ENCODE measurements at regions not wholly inside any gene's neighbourhood (a gene's known extent, or its start where the extent isn't known, plus 50 kb on each side); places are given as distances from the start of the nearest gene placed in this dataset.
"Not testable (repeated sequence)": the region's sequence is repeated elsewhere in the genome, so short reads cannot be mapped to it uniquely, and the experiment has no call there.

- not testable (repeated sequence) for DNase-seq
Measured at GRCh38 chr7:69499-70123, 122.8 kb upstream of the FAM20C start.

DNA sequence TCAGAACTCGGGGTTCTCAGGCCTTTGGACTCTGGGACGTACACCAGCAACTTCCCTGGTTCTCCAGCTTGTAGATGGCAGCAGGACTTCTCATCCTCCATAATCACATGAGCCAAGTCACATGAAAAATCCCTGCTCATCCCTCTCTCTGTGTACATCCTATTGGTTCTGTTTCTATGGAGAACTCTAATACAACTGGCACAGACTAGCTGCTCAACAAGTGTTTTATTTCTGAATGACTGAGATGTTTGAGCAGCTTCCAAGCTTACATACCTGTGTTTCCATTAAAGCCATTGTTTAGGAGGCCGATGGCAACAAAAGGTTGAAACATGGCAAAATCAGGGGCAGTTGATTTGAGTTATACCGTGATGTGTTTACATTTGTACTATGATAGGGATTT, 122.2 kb upstream of the FAM20C start:
- DNase-seq: not testable (repeated sequence)

DNA sequence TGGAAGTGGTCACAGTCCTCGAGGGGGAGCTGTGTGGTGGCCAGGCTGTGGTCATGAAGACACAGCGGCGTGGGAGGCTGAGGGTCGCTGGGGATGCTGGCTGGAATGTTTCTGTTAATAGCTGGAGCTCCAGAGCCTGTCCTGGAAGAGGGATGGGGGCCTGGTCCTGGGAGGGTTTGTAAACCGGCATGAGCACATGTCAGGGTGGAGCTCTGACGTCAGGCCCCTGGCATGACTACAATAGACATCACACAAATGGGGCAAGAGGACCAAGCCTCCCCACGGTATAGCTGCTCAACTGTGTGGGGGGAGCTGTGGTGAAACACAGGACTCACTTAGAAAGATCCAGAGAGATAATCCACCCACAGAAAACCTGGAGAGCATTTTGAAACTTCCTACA, 121.4 kb upstream of the FAM20C start:
- not testable (repeated sequence) for DNase-seq

- DNase-seq: not testable (repeated sequence)
Measured at GRCh38 chr7:72266-73057, 119.9 kb upstream of the FAM20C start.

GRCh38 chr7:73058-73331, 119.4 kb upstream of the FAM20C start:
- not testable (repeated sequence) for DNase-seq

DNA sequence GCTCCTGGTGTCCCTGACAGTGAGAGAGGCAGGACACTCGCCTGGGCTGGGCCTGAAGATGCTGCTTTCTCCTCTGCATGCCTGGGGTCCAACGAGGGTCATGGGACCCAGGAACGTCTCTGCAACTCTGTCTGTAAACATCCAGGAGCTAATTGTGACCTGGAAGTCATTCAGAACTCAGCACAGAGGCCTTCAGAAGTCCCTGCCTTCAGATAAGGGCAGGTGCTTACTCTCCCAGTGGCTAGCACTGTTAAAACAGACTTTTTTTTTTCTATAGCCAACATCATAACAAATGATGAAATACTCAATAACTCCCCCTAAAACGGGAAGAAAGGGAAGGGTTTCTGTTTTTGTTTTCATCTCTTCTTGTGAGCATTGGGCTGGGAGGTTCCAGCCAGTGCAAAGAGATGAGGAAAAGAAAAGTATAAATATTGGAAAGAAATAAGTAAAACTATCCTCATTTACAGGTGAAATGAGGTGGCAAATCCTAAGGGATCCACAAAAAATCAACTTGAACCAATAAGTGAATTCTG, 118.3 kb upstream of the FAM20C start:
- not testable (repeated sequence) for DNase-seq

- not testable (repeated sequence) for DNase-seq
Measured at GRCh38 chr7:75511-75910, 116.9 kb upstream of the FAM20C start.

- not testable (repeated sequence) for DNase-seq
Measured at GRCh38 chr7:76202-76601, 116.2 kb upstream of the FAM20C start.

- not testable (repeated sequence) for DNase-seq
Measured at GRCh38 chr7:76829-77395, 115.5 kb upstream of the FAM20C start.

- not testable (repeated sequence) for DNase-seq
Measured at GRCh38 chr7:78862-79261, 113.5 kb upstream of the FAM20C start.

DNA sequence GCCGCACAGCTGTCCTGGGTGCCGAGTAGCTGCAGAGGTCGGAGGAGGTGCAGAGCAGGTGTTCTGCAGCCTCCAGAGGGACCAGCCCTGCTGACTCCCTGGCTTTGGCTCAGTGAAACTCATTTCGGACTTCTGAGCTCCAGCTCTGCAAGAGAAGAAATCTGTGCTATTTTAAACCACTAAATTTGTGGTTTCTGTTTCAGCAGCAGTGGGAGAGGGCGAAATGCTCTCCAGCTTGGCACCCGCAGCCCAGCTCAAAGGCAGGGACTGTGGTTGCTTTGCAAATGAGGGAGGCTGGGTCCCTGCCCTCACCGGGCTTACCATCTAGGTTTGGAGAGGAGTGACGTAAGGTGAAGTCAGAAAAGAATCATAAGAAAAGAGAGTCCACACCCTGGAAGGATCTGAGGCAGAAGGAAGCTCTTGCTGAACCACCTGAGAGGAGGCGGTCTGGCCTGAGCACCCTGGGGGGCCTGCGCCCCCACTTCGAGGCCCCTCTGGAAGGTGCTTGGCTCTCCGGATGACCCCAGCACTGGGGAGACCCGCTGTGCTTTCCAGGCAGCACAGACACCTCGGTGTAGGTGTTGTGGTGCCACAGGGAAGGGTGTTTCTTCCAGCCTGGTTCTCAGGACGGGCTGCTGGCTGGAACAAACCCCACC, 112.8 kb upstream of the FAM20C start:
- not testable (repeated sequence) for DNase-seq

- DNase-seq: no peak
Measured at GRCh38 chr7:80259-81067, 111.9 kb upstream of the FAM20C start.

DNA sequence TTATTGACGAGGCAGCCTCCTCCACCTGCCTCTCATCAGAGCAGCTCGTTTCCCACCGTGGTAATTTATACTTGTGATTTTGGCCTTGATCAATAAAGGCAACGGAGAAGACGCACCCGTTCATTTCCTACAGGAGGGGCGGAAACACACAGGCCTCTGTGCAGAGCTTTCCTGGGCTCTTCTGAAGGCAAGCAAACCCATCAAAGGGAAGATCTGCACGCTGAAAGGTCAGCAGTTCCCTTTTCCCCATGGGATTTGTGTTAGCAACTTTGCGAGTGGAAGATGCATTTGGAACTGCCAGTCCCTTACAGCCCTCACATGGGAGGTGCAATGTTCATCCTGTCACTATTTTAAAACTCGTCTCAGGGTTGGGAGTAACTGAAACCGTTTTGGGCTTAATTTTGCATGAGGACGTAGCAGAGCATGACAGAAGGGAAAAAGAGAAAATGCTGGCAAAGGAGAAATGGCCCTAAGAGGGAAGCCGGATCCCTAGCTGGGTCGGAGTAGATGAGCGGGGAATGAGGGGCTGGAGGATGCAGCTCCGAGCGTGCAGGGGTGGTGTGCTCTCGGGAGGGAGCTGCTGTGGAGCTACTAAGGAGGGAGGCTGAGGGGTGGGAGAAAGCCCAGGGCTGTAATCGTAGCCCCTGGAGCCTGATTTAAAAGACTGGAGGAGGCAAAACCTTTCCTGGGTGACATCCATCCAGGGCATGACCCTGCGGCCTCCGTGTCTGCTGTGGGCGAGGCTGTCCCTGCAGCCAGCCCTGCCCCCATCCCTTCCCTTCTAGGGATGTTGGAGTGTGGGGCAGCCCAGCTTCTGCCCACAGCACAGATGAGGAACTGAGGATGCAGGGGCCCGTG, 111.1 kb upstream of the FAM20C start:
- DNase-seq: no peak

- DNase-seq: no peak
Measured at GRCh38 chr7:81926-82756, 110.2 kb upstream of the FAM20C start.

GRCh38 chr7:82757-83155, 109.6 kb upstream of the FAM20C start:
- no peak for DNase-seq

DNA sequence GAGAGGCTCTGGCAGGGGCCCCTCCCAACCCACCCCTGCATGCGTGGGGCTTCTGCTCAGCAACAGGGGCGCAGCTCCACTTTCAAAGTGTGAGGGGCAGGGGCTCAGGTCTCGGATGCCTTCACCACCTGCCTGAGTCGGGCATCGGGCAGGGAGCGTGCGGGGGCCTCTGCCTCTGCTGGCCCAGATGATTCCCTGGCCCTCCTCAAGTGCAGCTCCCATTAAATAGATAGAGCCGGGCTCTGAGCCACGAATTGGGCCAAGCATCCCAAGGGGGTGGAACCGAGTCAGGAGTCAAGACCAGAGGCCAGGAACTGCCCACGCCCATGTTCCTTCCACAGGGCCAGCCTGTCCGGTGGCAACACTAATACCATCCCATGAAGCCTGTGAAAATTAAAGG, 108.9 kb upstream of the FAM20C start:
- DNase-seq: no peak

DNA sequence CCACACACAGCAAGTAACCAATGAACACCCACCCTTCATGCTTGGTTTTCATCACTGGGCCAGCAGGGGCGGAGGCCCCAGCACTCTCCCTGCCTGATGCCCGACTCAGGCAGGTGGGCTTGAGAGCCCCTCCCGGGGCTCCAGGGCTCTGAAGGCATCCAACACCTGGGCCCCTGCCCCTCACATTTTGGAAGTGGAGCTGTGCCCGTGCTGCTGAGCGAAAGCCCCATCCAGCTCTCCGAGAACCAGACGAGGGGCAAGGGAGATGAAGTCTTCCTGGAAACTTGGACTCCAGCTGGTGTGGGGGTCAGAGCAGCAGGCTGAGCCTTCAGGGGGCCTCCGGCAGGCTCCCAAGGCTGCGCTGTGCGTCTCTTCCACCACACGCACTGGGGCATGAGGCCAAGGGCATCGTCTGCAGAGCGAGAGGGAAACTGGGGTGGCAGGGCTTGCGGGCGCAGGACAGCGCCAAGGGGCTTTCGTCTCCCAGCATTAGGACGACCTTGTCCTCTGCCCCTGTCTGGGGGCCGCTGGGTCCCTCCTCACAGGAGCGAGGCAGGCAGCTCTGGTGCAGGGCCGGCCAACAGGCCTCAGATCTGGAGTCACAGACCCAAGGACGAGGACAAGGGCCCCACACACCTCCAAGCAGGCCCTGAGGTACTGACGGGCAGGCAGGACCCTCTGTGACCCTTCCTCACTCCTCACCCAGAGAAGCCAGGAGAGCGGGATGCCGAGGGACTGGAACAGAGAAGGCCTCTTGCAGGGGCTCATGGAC, 108.3 kb upstream of the FAM20C start:
- DNase-seq: no peak

DNA sequence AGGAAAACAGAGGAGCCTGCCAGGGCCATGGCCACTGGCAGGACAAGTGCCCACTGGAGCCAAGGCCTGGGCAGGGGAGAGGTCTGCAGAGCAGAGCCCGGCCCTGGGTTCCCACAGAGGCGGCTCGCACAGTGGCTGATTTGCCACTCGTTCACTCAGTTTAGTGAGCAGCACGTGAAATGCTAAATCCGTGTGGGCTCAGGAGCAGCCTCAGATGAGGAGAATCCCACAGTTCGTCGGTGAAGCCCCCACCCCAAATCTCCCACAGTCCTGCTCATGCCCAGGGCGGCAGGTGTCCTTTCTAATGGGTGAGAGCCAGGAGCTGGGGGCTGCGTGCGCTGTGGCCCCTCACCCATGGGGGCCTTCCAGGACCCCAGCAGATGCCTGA, 107.7 kb upstream of the FAM20C start:
- DNase-seq: no peak

- no peak for DNase-seq
Measured at GRCh38 chr7:85074-85882, 107.1 kb upstream of the FAM20C start.
